ENCODE measurements at regions not wholly inside any gene's neighbourhood (a gene's known extent, or its start where the extent isn't known, plus 50 kb on each side); places are given as distances from the start of the nearest gene placed in this dataset.

DNA sequence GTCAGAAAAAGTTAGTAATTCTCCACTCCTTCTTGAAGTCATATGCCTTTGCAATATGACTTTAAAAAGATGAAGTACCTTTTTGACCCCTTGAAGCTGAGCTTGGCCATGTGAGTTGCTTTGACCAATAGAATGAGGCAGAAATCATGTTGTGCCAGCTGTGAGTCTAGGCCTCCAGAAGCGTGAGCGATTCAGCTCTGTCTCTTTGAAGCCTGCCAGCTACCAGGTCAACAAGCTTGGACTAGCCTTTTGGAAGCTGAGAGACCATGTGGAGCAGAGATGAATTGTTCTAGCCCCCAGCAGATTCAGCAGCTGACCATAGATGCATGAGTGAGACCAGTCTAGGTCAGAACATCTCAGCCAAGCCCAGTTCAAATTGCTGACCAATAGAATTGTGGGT lies 69.8 kb upstream of the EOMES start:
- TF ChIP-seq, protein P1, sequence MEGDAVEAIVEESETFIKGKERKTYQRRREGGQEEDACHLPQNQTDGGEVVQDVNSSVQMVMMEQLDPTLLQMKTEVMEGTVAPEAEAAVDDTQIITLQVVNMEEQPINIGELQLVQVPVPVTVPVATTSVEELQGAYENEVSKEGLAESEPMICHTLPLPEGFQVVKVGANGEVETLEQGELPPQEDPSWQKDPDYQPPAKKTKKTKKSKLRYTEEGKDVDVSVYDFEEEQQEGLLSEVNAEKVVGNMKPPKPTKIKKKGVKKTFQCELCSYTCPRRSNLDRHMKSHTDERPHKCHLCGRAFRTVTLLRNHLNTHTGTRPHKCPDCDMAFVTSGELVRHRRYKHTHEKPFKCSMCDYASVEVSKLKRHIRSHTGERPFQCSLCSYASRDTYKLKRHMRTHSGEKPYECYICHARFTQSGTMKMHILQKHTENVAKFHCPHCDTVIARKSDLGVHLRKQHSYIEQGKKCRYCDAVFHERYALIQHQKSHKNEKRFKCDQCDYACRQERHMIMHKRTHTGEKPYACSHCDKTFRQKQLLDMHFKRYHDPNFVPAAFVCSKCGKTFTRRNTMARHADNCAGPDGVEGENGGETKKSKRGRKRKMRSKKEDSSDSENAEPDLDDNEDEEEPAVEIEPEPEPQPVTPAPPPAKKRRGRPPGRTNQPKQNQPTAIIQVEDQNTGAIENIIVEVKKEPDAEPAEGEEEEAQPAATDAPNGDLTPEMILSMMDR (IDR thresholded peaks at IDR 0.05) = no peak
- no peak for TF ChIP-seq POLR2AphosphoS5 (IDR thresholded peaks at IDR 0.05; ENCODE audit: low read depth, low read length)
